H9 (cell line): ENCODE measurements at regions not wholly inside any gene's neighbourhood (a gene's known extent, or its start where the extent isn't known, plus 50 kb on each side); places are given as distances from the start of the nearest gene placed in this dataset.

Experiments used
- DNase-seq: peaks from one replicate; pipeline ENCODE4 v3.0.0-alpha.2; 2017
- H2AFZ ChIP-seq: one replicate; pipeline ENCODE4 v1.6.1; 2013; ENCODE audit warnings: mild to moderate bottlenecking, low read length, control low read depth, moderate library complexity
- H2AK5ac ChIP-seq: 2 replicates; pipeline ENCODE4 v1.6.1; 2013; ENCODE audit warnings: low read length, control low read depth, mixed read lengths; ENCODE audit not compliant: insufficient read length
- H2BK120ac ChIP-seq: one replicate; pipeline ENCODE4 v1.6.1; 2013; ENCODE audit warnings: low read depth, mild to moderate bottlenecking, low read length, control low read depth, inconsistent platforms; ENCODE audit not compliant: poor library complexity, severe bottlenecking
- H2BK12ac ChIP-seq: 2 replicates; pipeline ENCODE4 v1.6.1; 2013; ENCODE audit warnings: low read length, control low read depth, mixed read lengths, low read depth; ENCODE audit not compliant: insufficient read length
- H2BK15ac ChIP-seq: 2 replicates; pipeline ENCODE4 v1.6.1; 2013; ENCODE audit warnings: low read depth, low read length, control low read depth
- H2BK20ac ChIP-seq: one replicate; pipeline ENCODE4 v1.6.1; 2013; ENCODE audit warnings: low read depth, mild to moderate bottlenecking, low read length, control low read depth, inconsistent platforms; ENCODE audit not compliant: poor library complexity, severe bottlenecking
- H2BK5ac ChIP-seq: 2 replicates; pipeline ENCODE4 v1.6.1; 2013; ENCODE audit warnings: low read length, control low read depth, mixed read lengths; ENCODE audit not compliant: insufficient read length
- H3K14ac ChIP-seq: 2 replicates; pipeline ENCODE4 v1.6.1; 2013; ENCODE audit warnings: low read length, control low read depth; ENCODE audit not compliant: insufficient read depth
- H3K18ac ChIP-seq: 2 replicates; pipeline ENCODE4 v1.6.1; 2013; ENCODE audit warnings: low read depth, mild to moderate bottlenecking, mixed read lengths, low read length, control low read depth; ENCODE audit not compliant: insufficient read length
- H3K23ac ChIP-seq: 2 replicates; pipeline ENCODE4 v1.6.1; 2013; ENCODE audit warnings: low read length, control low read depth, mixed read lengths, low read depth; ENCODE audit not compliant: insufficient read length
- H3K23me2 ChIP-seq: 2 replicates; pipeline ENCODE4 v1.6.1; 2013; ENCODE audit warnings: low read depth, mild to moderate bottlenecking, mixed read lengths, low read length, control low read depth; ENCODE audit not compliant: insufficient read length, poor library complexity, severe bottlenecking
- H3K27ac ChIP-seq: 2 replicates; pipeline ENCODE4 v1.5.1; 2013; ENCODE audit warnings: low read length, control low read depth, mixed read lengths, low read depth; ENCODE audit not compliant: insufficient read length
- H3K27me3 ChIP-seq: 2 replicates; pipeline ENCODE4 v1.6.1; 2013; ENCODE audit warnings: low read length, control low read depth, inconsistent platforms; ENCODE audit not compliant: insufficient read depth
- H3K4ac ChIP-seq: 2 replicates; pipeline ENCODE4 v1.6.1; 2013; ENCODE audit warnings: low read depth, mild to moderate bottlenecking, control low read depth, inconsistent platforms, low read length, moderate library complexity
- H3K4me1 ChIP-seq: 2 replicates; pipeline ENCODE4 v1.6.1; 2013; ENCODE audit warnings: low read length, control low read depth, inconsistent platforms; ENCODE audit not compliant: insufficient read depth
- H3K4me2 ChIP-seq: 2 replicates; pipeline ENCODE4 v1.6.1; 2013; ENCODE audit warnings: low read length, control low read depth, mixed read lengths; ENCODE audit not compliant: insufficient read length, insufficient read depth
- H3K56ac ChIP-seq: 2 replicates; pipeline ENCODE4 v1.6.1; 2013; ENCODE audit warnings: low read depth, mild to moderate bottlenecking, mixed read lengths, low read length, control low read depth; ENCODE audit not compliant: insufficient read length
- H3K79me1 ChIP-seq: 2 replicates; pipeline ENCODE4 v1.6.1; 2013; ENCODE audit warnings: low read depth, mild to moderate bottlenecking, moderate library complexity, low read length, control low read depth, inconsistent platforms; ENCODE audit not compliant: insufficient read depth, poor library complexity, severe bottlenecking
- H3K79me2 ChIP-seq: 2 replicates; pipeline ENCODE4 v1.6.1; 2013; ENCODE audit warnings: low read length, control low read depth, inconsistent platforms; ENCODE audit not compliant: insufficient read depth
- H3K9ac ChIP-seq: 2 replicates; pipeline ENCODE4 v1.6.1; 2013; ENCODE audit warnings: low read length, control low read depth, mixed read lengths; ENCODE audit not compliant: insufficient read length; ENCODE audit errors: extremely low read depth
- H3K9me3 ChIP-seq: one replicate; pipeline ENCODE4 v1.6.1; 2013; ENCODE audit warnings: low read depth, low read length, inconsistent platforms; ENCODE audit not compliant: control insufficient read depth
- H3T11ph ChIP-seq: one replicate; pipeline ENCODE4 v1.6.1; 2013; ENCODE audit warnings: mild to moderate bottlenecking, low read length, control low read depth, inconsistent platforms
- H4K20me1 ChIP-seq: one replicate; pipeline ENCODE4 v1.6.1; 2013; ENCODE audit not compliant: control insufficient read depth, insufficient read length, insufficient read depth
- H4K5ac ChIP-seq: 2 replicates; pipeline ENCODE4 v1.6.1; 2013; ENCODE audit warnings: low read depth, mild to moderate bottlenecking, mixed read lengths, low read length, control low read depth; ENCODE audit not compliant: insufficient read length
- H4K8ac ChIP-seq: replicated peaks from 2 replicates; pipeline ENCODE4 v1.6.1; 2013; ENCODE audit warnings: low read length, control low read depth, mixed read lengths, low read depth; ENCODE audit not compliant: insufficient read length
- H4K91ac ChIP-seq: 2 replicates; pipeline ENCODE4 v1.6.1; 2013; ENCODE audit warnings: low read depth, mild to moderate bottlenecking, moderate library complexity, mixed read lengths, low read length, control low read depth; ENCODE audit not compliant: insufficient read length
- H3K27ac Mint-ChIP-seq, 3 experiments: 2 replicates in 2 of 3; 3 replicates in 1 of 3; pipeline ENCODE4 v1.8.0; 2020 to 2021; ENCODE audit warnings: mixed read lengths in 3 of 3, mild to moderate bottlenecking in 1 of 3, moderate library complexity in 1 of 3
- H3K27me3 Mint-ChIP-seq: 2 replicates; pipeline ENCODE4 v1.8.0; 2021; ENCODE audit warnings: low read depth, mild to moderate bottlenecking, moderate library complexity, mixed read lengths
- H3K36me3 Mint-ChIP-seq, 3 experiments: 2 replicates in 2 of 3; 3 replicates in 1 of 3; pipeline ENCODE4 v1.8.0; 2020 to 2021; ENCODE audit warnings: low read depth in 3 of 3, mixed read lengths in 3 of 3; ENCODE audit not compliant: insufficient read depth in 1 of 3
- H3K4me1 Mint-ChIP-seq, 2 experiments: 2 replicates each; pipeline ENCODE4 v1.8.0; 2020; ENCODE audit warnings: mixed read lengths in 2 of 2
- H3K4me3 Mint-ChIP-seq, 2 experiments: 2 replicates in 1 of 2; 3 replicates in 1 of 2; pipeline ENCODE4 v1.8.0; 2020 to 2021; ENCODE audit warnings: mild to moderate bottlenecking in 2 of 2, mixed read lengths in 2 of 2, moderate library complexity in 1 of 2
- H3K9me3 Mint-ChIP-seq, 2 experiments: 2 replicates in 1 of 2; 3 replicates in 1 of 2; pipeline ENCODE4 v1.8.0; 2020; ENCODE audit warnings: mild to moderate bottlenecking in 2 of 2, mixed read lengths in 2 of 2, moderate library complexity in 1 of 2
- CTCF ChIP-seq: fragments of 200-600 bp; sonication (generic); conservative IDR thresholded peaks from 3 replicates; pipeline ENCODE4 v1.8.0; 2021; ENCODE audit warnings: antibody characterized with exemption, mild to moderate bottlenecking
- WGBS: extraction: QIAGEN DNeasy Blood & Tissue Kit; methylation state at CpG from one replicate; pipeline ENCODE4 v1.1.7; 2013; ENCODE audit warnings: missing lambda C conversion rate, low lambda C conversion rate, mixed read lengths; ENCODE audit not compliant: insufficient read length; ENCODE audit errors: extremely low coverage; 5-methylcytosine and 5-hydroxymethylcytosine counted together

GRCh38 chr7:128162666-128163065 lies 78.4 kb upstream of the LEP start:
- Histone ChIP-seq H3K79me2 (no peaks in the 10 kb centered on the region), H3K9me3 (no peaks in the 10 kb centered on the region), H4K91ac (no peak overlapping the region), H3K23me2 (peaks cover 9% of the 10 kb centered on the region), H3K4me1 (peaks cover 4% of the 10 kb centered on the region; the same call in 1 of the 2 replicates), H2BK20ac (no peak overlapping the region), H3K56ac (no peak overlapping the region), H3K14ac (no peak overlapping the region), H3K18ac (no peak overlapping the region), H2BK12ac (no peak overlapping the region), H3K79me1 (no peaks in the 10 kb centered on the region), H3K9ac (no peak overlapping the region), H2BK120ac (no peak overlapping the region), H2AK5ac (no peak overlapping the region), H3T11ph (no peak overlapping the region), H3K4me2 (no peak overlapping the region), H2AFZ (no peak overlapping the region), H3K23ac (no peak overlapping the region), H3K27me3 (peaks cover 25% of the 10 kb centered on the region; the same call in 1 of the 2 replicates), H4K5ac (no peak overlapping the region), H4K20me1 (no peaks in the 10 kb centered on the region), H2BK5ac (no peak overlapping the region), H3K27ac (no peak overlapping the region), H3K4ac (no peak overlapping the region), H2BK15ac (no peak overlapping the region), H4K8ac (no peak overlapping the region)
- no peak overlapping the region for H3K27ac Mint-ChIP-seq
- peaks cover 13 to 22% of the 10 kb centered on the region in 2 experiments for H3K4me1 Mint-ChIP-seq
- no peaks in the 10 kb centered on the region; a peak in 1 of 5 replicates for H3K9me3 Mint-ChIP-seq
- H3K36me3 Mint-ChIP-seq = no peaks in the 10 kb centered on the region
- no CpG with 5 or more reads among the region's 2 CpGs for WGBS
- no peak overlapping the region for H3K4me3 Mint-ChIP-seq
- H3K27me3 Mint-ChIP-seq = peaks cover 97% of the 10 kb centered on the region
- peak; percentile 13 for DNase-seq
- no peak for TF ChIP-seq CTCF
